GM12891 (cell line): ENCODE measurements at regions not wholly inside any gene's neighbourhood (a gene's known extent, or its start where the extent isn't known, plus 50 kb on each side); places are given as distances from the start of the nearest gene placed in this dataset.

Experiments used
- POLR2A ChIP-seq: IDR thresholded peaks from 2 replicates; pipeline ENCODE4 v1.6.1; 2011; ENCODE audit warnings: low read depth, low read length, control low read depth
- POU2F2 ChIP-seq: IDR thresholded peaks from 2 replicates; pipeline ENCODE4 v1.6.1; 2011; ENCODE audit warnings: low read depth, mild to moderate bottlenecking, control low read depth, low read length, moderate library complexity

DNA sequence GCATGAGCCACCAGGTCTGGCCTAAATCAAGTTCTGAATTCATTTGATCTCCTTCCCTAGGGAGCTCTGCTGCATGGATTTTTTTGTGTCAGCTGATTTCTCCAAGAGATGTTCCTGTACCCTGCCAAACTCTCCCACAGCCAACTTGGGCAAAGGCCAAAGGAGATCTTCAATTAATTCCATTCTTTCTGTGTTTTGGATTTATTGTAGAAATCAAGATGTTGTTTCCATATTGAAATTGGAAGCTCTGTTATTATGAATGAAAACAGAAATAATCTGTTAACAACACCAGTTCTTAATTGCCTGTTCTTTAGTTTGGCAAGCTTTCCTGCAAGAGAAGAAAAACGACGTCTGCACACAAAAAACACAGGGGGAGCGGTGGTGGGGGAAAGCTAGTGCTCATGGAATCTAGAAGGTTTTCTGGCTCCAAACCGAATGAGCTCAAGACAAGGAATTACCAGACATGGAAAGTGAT is 86.5 kb upstream of the ABCC4 start:
- TF ChIP-seq POU2F2 (no peak), POLR2A (no peak)
